ENCODE measurements at regions not wholly inside any gene's neighbourhood (a gene's known extent, or its start where the extent isn't known, plus 50 kb on each side); places are given as distances from the start of the nearest gene placed in this dataset.

DNA sequence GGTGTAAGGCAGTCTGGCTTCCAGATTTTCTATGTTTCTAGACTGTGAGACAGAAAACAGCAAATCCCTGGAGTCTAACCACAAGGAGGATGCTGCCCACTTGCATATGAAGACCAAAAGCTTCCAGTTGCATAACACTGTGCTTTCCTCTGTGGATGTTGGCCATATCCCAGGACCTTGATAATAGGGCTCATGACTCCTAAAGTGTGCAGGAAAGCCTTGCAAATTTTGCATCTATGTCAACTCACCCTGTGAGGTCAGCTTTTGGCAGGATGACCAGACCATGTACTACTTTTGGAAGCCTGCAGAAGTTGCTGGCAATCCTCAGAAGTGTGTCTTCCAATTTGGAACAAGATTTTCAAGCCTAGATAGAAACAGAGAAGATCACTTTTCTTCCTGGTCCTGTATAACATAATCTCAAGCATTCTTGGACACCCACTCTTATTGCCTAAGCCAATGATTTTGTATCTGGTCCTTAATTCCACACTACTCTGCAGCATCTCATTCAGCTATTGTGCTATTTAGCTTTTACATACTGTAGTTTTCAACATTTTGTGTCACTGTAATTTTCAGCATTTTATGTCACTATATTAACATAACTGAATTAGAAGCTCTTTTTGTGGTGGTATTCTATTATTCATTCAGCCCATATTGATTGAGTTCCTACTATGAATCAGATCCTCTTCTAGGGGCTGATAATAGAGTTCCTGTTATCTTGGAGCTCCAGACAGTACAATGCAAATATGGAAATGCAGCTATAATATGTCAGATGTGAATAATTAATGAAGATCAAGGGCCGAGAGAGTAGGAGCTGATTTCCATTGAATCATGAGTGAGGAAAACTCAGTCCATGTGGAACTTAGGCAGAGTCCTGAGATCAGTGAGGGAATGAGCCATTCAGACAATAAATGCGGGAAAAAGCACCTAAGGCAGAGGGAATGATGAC, 85.3 kb upstream of the RAB27B start:
- H2AK5ac ChIP-seq (ENCODE audit: low read depth, low read length), result peak overlapping the region; percentile 90
- no peaks in the 10 kb centered on the region for H3K36me3 ChIP-seq (ENCODE audit: control insufficient read depth, insufficient read depth, low read length)
- WGBS, 2 experiments (ENCODE audit: extremely low coverage in 2 of 2, insufficient read length in 1 of 2), result 85% methylated on average over 2 of the region's 2 CpGs; no CpG with 5 or more reads in 1 of the 2 experiments
- no TSS peak for BruUV-seq (replicated peaks)
- H4K20me1 ChIP-seq (ENCODE audit: insufficient read depth, low read length), result no peaks in the 10 kb centered on the region
- H4K5ac ChIP-seq (ENCODE audit: low read depth, low read length), result 0 out of 2 replicates have a peak overlapping the region, but pooled peaks have one; percentile 35
- no peaks in the 10 kb centered on the region for H3K9me3 ChIP-seq (ENCODE audit: control insufficient read depth, insufficient read depth, low read length)
- H3K18ac ChIP-seq (ENCODE audit: low read depth, low read length), result peak overlapping the region; percentile 5; the same call in 1 of the 2 replicates
- H2AK9ac ChIP-seq (replicated peaks; ENCODE audit: low read depth, low read length, poor library complexity), result no peak overlapping the region
- no peak overlapping the region for H3K4me3 ChIP-seq (ENCODE audit: insufficient read depth, low read depth, low read length)
- TF ChIP-seq BHLHE40 (IDR thresholded peaks at IDR 0.05; ENCODE audit: low read depth, low read length) (peak; percentile 88), FOS (IDR thresholded peaks at IDR 0.05; ENCODE audit: low read depth, low read length) (peak; percentile 41; the same call in 1 of the 2 replicates), RFX5 (IDR thresholded peaks at IDR 0.05; ENCODE audit: low read depth, low read length) (no peak), MXI1 (IDR thresholded peaks at IDR 0.05; ENCODE audit: borderline replicate concordance, low read depth, low read length) (no peak), MAFK (IDR thresholded peaks at IDR 0.05; ENCODE audit: low read depth, low read length) (peak; percentile 32; the same call in 1 of the 2 replicates), CEBPB (IDR thresholded peaks at IDR 0.05; ENCODE audit: low read depth, low read length) (peak; percentile 96), SMC3 (IDR thresholded peaks at IDR 0.05; ENCODE audit: low read depth, low read length) (no peak), NFE2L2 (IDR thresholded peaks at IDR 0.05; ENCODE audit: low read depth, low read length) (0 out of 2 replicates have a peak, but pooled peaks have one; percentile 26), RCOR1 (IDR thresholded peaks at IDR 0.05; ENCODE audit: insufficient replicate concordance, low read length) (no peak), RAD21 (IDR thresholded peaks at IDR 0.05; ENCODE audit: low read length) (0 out of 2 replicates have a peak, but pooled peaks have one; percentile 2)
- peaks cover 13% of the 10 kb centered on the region for H3K4me1 ChIP-seq (ENCODE audit: control insufficient read depth, insufficient read depth, low read length)
- H3K23ac ChIP-seq (ENCODE audit: low read depth, low read length), result no peak overlapping the region
- no peaks in the 10 kb centered on the region for H3K27me3 ChIP-seq (ENCODE audit: control insufficient read depth, insufficient read depth, low read length)
- peak overlapping the region; percentile 55; the same call in 1 of the 2 replicates for H3K14ac ChIP-seq (replicated peaks; ENCODE audit: low read depth, low read length)
- no peak overlapping the region for H3K56ac ChIP-seq (ENCODE audit: extremely low read depth, insufficient read depth, low read length)
- H3K9me1 ChIP-seq (ENCODE audit: insufficient read depth, low read length), result peaks cover 7% of the 10 kb centered on the region
- dilution Hi-C loops (cut with HindIII; ENCODE audit: low sequenced_read_pairs, unreplicated experiment) (no loop called here), in situ Hi-C loops (cut with MboI; ENCODE audit: low sequenced_read_pairs) (no loop called here), intact Hi-C loops (cut with micrococcal nuclease) (loop anchor here (2.0 kb wide), 1 partner anchor 30 kb away; no protein-coding TSS in a partner anchor)
- H3K4ac ChIP-seq (ENCODE audit: low read depth, low read length), result peak overlapping the region; percentile 65
- H4K8ac ChIP-seq (ENCODE audit: low read depth in 2 of 2, low read length in 2 of 2), result peak overlapping the region in 1 of 2 experiments; percentile 20; a peak in 1 of 4 replicates
- CTCF ChIA-PET, result no interaction called here
- H2BK20ac ChIP-seq (ENCODE audit: low read depth, low read length), result peak overlapping the region; percentile 39; the same call in 1 of the 2 replicates
- peak overlapping the region; percentile 47; the same call in 1 of the 2 replicates for H2BK120ac ChIP-seq (ENCODE audit: low read depth, low read length)
- H3K9ac ChIP-seq (ENCODE audit: low read depth, low read length), result no peak overlapping the region
- peak overlapping the region; percentile 25; the same call in 1 of the 3 replicates for H2BK15ac ChIP-seq (ENCODE audit: low read depth, low read length)
- POLR2A ChIA-PET (ENCODE audit: unreplicated experiment), result no interaction called here
- no peak overlapping the region for H3K4me2 ChIP-seq (ENCODE audit: low read depth, low read length)
- no peak overlapping the region for H2AFZ ChIP-seq (replicated peaks; ENCODE audit: low read length, poor library complexity)
- no peak overlapping the region for H3K27ac ChIP-seq (ENCODE audit: insufficient read depth, low read length)
- H3K79me1 ChIP-seq (ENCODE audit: low read depth in 1 of 2, low read length in 2 of 2), result no peaks in the 10 kb centered on the region
- ATAC-seq (ENCODE audit: low read depth) (peak; percentile 78), DNase-seq (peak; percentile 99)
- H4K91ac ChIP-seq (ENCODE audit: insufficient read depth, low read depth, low read length), result peak overlapping the region; percentile 52; the same call in 1 of the 2 replicates
- no peak overlapping the region for H2BK5ac ChIP-seq (ENCODE audit: low read depth, low read length, poor library complexity, severe bottlenecking)
